Naive thymus-derived CD8-positive, alpha-beta T cell (primary cell): ENCODE measurements at regions not wholly inside any gene's neighbourhood (a gene's known extent, or its start where the extent isn't known, plus 50 kb on each side); places are given as distances from the start of the nearest gene placed in this dataset.
"Not testable (repeated sequence)": the region's sequence is repeated elsewhere in the genome, so short reads cannot be mapped to it uniquely, and the experiment has no call there.

Experiments
- ATAC-seq, 2 donors: fragments of 150-1000 bp; cut with Tn5 transposase in 1 of 2; sonication (Bioruptor Pico), chemical (Tn5 transposase) in 1 of 2; 1 replicate in 1 of 2; 2 replicates in 1 of 2; pipeline ENCODE4 v1.10.0; 2021; ENCODE audit warnings: mild to moderate bottlenecking in 2 of 2, moderate library complexity in 2 of 2
- POLR2A ChIA-PET: fragments of 350-600 bp; sonication (Branson Sonifier 250); formaldehyde crosslinking; loops from one replicate; lab custom pipeline; 2021; ENCODE audit warnings: antibody characterized with exemption; lab: Charles Lee
- DNase-seq, 10 donors: peaks; one replicate each; pipeline versions ENCODE4 v3.0.0 to v3.0.0-alpha.2; 2020 to 2022
- H3K27ac Mint-ChIP-seq, 10 donors: one replicate each; pipeline ENCODE4 v1.8.0; 2020 to 2022; ENCODE audit warnings: mild to moderate bottlenecking in 10 of 10, mixed read lengths in 10 of 10, moderate library complexity in 4 of 10, inconsistent platforms in 1 of 10
- H3K27me3 Mint-ChIP-seq, 5 donors: one replicate each; pipeline ENCODE4 v1.8.0; 2021 to 2022; ENCODE audit warnings: mixed read lengths in 5 of 5
- H3K36me3 Mint-ChIP-seq, 3 donors: one replicate each; pipeline ENCODE4 v1.8.0; 2020 to 2022; ENCODE audit warnings: mixed read lengths in 3 of 3, mild to moderate bottlenecking in 2 of 3, inconsistent platforms in 1 of 3
- H3K4me1 Mint-ChIP-seq, 4 donors: one replicate each; pipeline ENCODE4 v1.8.0; 2021 to 2022; ENCODE audit warnings: mixed read lengths in 4 of 4
- H3K4me3 Mint-ChIP-seq, 10 donors: one replicate each; pipeline ENCODE4 v1.8.0; 2020 to 2022; ENCODE audit warnings: mild to moderate bottlenecking in 10 of 10, mixed read lengths in 10 of 10, moderate library complexity in 6 of 10, inconsistent platforms in 1 of 10
- H3K9me3 Mint-ChIP-seq, 9 donors: one replicate each; pipeline ENCODE4 v1.8.0; 2020 to 2022; ENCODE audit warnings: mixed read lengths in 9 of 9, mild to moderate bottlenecking in 3 of 9, inconsistent platforms in 1 of 9, moderate library complexity in 1 of 9

DNA sequence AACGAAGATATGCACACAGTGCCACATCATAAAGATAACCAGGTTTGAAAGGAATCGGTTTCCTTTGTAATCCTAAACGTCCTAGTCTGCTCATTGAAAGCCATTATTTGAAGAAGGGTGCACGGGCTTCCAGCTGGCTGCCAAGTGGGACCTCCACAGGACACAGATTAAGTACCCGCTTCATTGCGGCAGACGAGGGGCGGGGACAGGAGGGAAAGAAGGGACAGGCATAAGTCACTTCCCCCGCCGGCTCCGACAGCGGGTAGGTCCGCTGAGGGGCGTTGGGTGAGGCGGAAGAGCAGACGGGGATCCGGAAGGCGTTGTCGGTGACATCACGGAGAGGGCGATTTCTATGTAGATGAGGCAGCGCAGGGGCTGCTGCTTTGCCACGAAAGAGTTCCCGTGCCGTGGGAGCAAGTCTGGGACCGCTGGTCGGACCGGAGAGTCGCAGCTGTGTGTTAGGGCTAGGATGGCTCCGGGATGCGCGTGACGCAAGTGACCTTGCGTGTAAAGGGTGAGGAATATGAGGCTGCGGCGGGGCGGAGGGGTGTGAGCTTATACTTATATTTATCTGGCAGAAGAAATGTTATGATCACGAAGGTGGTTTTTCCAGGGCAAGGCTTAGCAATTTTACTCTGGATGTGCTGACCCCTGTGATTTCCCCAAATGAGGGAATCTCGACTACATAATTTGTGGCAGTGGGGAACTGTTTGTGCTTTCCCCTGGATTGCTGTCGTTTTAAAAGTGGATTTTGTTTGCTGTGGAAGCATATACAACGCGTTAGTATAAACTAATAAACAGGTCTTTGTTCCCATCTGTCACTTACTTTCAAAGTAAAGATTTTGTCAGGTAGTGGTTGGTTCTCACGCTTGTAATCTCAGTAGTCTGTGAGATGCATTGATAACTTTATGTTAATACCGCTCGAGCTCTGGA, 80.7 kb downstream of the PPIAL4G start:
- H3K27ac Mint-ChIP-seq, result peak overlapping the region; percentile 96 to 100 (median 99)
- not testable (repeated sequence) for H3K27me3 Mint-ChIP-seq, H3K36me3 Mint-ChIP-seq, H3K9me3 Mint-ChIP-seq
- ATAC-seq, result peak; percentile 86 to 87
- POLR2A ChIA-PET, result interaction anchor here (1.0 to 2.0 kb wide), 6 partner anchors 14 to 120 kb away, joined by 3 to 39 read pairs (median 4); no protein-coding TSS in a partner anchor
- peak; percentile 66 to 93 (median 82) for DNase-seq
- peaks cover 18 to 52% (median 40%) of the 10 kb centered on the region in 4 donors for H3K4me1 Mint-ChIP-seq
- H3K4me3 Mint-ChIP-seq, result peak overlapping the region; percentile 84 to 100 (median 98)

DNA sequence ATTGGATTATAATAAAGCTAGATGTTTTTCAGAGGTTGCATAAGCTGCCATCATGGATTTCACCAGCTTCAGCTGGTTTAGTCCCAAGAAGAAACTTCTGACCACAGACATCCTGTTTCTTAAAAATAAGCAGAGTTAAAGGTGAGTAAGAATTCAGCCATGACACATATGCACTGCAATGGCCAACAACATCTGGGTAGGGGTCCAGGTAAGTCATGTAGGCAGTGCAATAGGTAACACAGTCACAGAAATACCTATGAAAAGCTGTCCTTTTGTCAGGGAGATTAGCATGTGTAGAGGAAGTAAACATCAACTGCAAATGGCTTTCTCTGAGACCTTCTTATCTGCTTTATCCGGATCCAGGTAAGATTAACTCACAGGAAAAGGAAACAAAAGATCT, 85.6 kb downstream of the PPIAL4G start:
- H3K36me3 Mint-ChIP-seq, H3K27me3 Mint-ChIP-seq, H3K9me3 Mint-ChIP-seq: not testable (repeated sequence)
- POLR2A ChIA-PET, result interaction anchor here (1.7 kb wide), 1 partner anchor 9 kb away, joined by 4 read pairs; no protein-coding TSS in a partner anchor
- ATAC-seq, result peak; percentile 24 to 50
- Mint-ChIP-seq H3K4me1 (peaks cover 10 to 41% (median 32%) of the 10 kb centered on the region in 4 donors), H3K4me3 (peak overlapping the region in 8 of 10 donors; percentile 26 to 72 (median 53)), H3K27ac (peak overlapping the region; percentile 34 to 95 (median 92))
- peak in 5 of 10 donors; percentile 3 to 69 (median 36) for DNase-seq

DNA sequence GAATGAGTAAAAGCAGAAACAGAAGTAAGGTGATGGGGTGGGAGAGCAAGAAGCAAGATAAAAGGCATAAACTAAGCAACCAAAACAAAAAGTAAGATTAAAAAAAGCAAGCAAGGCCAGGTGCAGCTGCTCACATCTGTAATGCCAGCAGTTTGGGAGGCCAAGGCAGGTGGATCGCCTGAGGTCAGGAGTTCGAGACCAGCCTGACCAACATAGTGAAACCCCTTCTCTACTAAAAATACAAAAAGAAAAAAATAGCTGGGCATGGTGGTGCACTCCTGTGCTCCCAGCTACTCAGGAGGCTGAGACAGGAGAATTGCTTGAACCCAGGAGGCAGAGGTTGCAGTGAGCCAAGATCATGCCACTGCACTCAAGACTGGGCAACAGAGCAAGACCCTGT, 90.6 kb downstream of the PPIAL4G start:
- not testable (repeated sequence) for DNase-seq, H3K36me3 Mint-ChIP-seq, H3K27me3 Mint-ChIP-seq, H3K9me3 Mint-ChIP-seq, ATAC-seq, H3K4me3 Mint-ChIP-seq
- POLR2A ChIA-PET, result interaction anchor here (0.7 to 1.9 kb wide), 3 partner anchors 7 to 19 kb away, joined by 3 to 5 read pairs (median 4); no protein-coding TSS in a partner anchor
- H3K4me1 Mint-ChIP-seq, result peaks cover 17 to 34% (median 31%) of the 10 kb centered on the region in 4 donors
- peak overlapping the region; percentile 28 to 90 (median 58) for H3K27ac Mint-ChIP-seq

DNA sequence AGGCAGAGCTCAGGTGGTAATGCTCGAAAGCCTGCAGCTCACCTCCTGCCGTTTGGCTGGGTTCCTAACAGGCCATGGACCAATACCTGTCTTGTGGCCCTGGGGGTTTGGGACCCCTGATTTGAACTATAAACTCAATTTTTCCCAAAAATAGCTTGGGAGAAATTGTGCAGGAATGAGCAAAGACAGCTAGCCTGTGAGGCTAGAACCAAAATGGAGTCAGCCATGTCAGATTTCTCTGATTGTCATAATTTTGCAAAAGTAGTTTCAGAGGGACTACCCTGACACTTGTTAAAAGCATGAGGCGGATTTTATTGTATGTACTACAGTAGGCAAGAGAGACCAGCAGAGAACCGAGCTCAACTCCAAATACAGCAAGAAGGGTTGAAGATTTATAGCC, 91.8 kb downstream of the PPIAL4G start:
- not testable (repeated sequence) for ATAC-seq, H3K4me3 Mint-ChIP-seq, H3K27me3 Mint-ChIP-seq, H3K27ac Mint-ChIP-seq, DNase-seq, H3K9me3 Mint-ChIP-seq, H3K36me3 Mint-ChIP-seq
- POLR2A ChIA-PET, result interaction anchor here (0.6 to 1.9 kb wide), 3 partner anchors 8 to 18 kb away, joined by 3 to 4 read pairs (median 3); no protein-coding TSS in a partner anchor
- H3K4me1 Mint-ChIP-seq, result peaks cover 23 to 37% (median 32%) of the 10 kb centered on the region in 4 donors

GRCh38 chr1:148389027-148389339, 94.1 kb downstream of the PPIAL4G start:
- Mint-ChIP-seq H3K36me3 (no peaks in the 10 kb centered on the region), H3K9me3 (peaks cover 0 to 7% (median 0%) of the 10 kb centered on the region in 9 donors), H3K27me3 (no peaks in the 10 kb centered on the region), H3K4me3 (peak overlapping the region; percentile 94 to 98 (median 95)), H3K27ac (peak overlapping the region; percentile 98 to 100 (median 100)), H3K4me1 (peaks cover 33 to 51% (median 49%) of the 10 kb centered on the region in 4 donors)
- ATAC-seq, result no peak
- POLR2A ChIA-PET, result interaction anchor here (1.0 to 5.0 kb wide), 6 partner anchors 9 to 1498 kb away, joined by 3 to 141 read pairs (median 14); a partner anchor contains a TSS
- no peak for DNase-seq

DNA sequence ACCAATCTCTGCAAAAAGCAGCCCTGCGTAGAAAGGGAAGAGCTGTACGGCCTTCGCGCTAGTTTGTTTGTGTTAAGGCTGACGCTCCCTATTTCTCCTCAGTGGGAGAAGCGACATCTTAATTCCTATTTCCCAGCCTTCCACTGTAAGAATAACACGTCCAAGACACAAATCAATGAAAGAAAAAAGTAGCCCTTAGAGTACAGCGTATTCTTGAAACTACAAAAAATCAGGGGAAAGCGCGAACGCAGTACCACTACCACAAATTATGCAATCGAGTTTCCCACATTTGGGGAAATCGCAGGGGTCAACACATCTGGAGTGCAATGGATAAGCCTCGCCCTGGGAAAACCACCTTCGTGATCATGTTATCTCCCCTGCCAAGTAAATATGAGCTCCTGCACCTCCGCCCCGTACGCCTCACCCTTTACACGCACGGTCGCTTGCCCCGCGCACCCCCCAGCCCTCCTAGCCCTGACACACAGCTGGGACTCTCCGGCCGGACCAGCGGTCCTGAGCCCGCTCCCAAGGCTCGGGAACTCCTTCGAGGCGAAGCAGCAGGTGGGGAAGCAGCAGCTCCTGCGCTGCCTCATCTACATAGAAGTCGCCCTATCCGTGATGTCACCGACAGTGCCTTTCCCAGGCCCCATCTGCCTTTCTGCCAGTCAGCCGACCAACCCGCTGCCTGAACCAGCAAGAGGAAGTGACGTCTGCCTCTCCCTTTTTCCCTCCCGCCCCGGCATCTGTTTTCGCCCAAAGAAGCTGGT, 94.7 kb downstream of the PPIAL4G start:
- H3K27ac Mint-ChIP-seq, result peak overlapping the region; percentile 98 to 100 (median 100)
- peaks cover 0 to 7% (median 0%) of the 10 kb centered on the region in 9 donors for H3K9me3 Mint-ChIP-seq
- H3K4me3 Mint-ChIP-seq, result peak overlapping the region; percentile 94 to 98 (median 95)
- no peaks in the 10 kb centered on the region for H3K27me3 Mint-ChIP-seq
- no peaks in the 10 kb centered on the region for H3K36me3 Mint-ChIP-seq
- POLR2A ChIA-PET, result interaction anchor here (0.6 to 5.0 kb wide), 7 partner anchors 9 to 1499 kb away, joined by 3 to 141 read pairs (median 10); a partner anchor contains a TSS
- DNase-seq (peak; percentile 65 to 94 (median 84)), ATAC-seq (peak; percentile 92)
- peaks cover 33 to 51% (median 48%) of the 10 kb centered on the region in 4 donors for H3K4me1 Mint-ChIP-seq

- POLR2A ChIA-PET, result interaction anchor here (0.6 to 5.0 kb wide), 7 partner anchors 8 to 1499 kb away, joined by 3 to 141 read pairs (median 10); a partner anchor contains a TSS
- not testable (repeated sequence) for H3K36me3 Mint-ChIP-seq, H3K27me3 Mint-ChIP-seq, ATAC-seq, H3K9me3 Mint-ChIP-seq
- H3K4me3 Mint-ChIP-seq, result peak overlapping the region; percentile 94 to 98 (median 95)
- peak overlapping the region; percentile 98 to 100 (median 100) for H3K27ac Mint-ChIP-seq
- H3K4me1 Mint-ChIP-seq, result peaks cover 33 to 54% (median 50%) of the 10 kb centered on the region in 4 donors
- DNase-seq, result peak in 1 of 10 donors; percentile 5
Measured at GRCh38 chr1:148387949-148388259, 95.2 kb downstream of the PPIAL4G start.

DNA sequence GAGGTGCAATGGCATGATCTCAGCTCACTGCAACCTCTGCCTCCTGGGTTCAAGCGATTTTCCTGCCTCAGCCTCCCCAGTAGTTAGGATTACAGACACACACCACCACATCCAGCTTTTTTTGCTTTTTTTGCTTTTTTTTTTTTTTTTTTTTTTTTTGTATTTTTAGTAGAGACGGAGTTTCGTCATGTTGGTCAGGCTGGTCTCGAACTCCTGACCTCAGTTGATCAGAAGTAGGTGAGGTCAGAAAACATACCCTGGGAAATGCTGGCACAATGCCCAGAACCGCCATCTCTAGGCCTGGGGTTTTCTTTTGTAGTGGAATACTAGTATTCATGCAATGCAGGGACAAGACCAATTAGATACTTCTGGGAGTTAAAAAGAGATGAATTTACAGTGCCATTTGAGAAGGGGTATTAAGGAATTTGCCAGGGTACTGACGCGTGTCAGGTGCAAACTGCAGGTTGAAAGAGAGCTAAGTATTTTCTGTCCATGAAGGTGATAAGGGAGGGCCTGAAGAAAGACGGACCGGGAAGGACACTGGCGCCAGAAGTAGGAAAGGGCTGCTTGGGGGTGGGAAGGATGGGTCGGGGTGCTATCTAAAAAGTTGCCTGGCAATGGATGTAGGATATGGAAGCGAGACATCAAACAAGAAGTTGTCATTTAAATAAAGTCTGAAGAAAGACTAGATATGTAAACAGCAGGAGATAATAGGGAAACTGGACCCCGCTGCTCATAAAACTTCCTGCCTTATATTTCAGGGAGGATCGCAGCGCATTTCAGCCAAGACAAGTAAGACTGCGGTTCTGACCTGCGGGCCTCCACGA, 95.8 kb downstream of the PPIAL4G start:
- not testable (repeated sequence) for H3K36me3 Mint-ChIP-seq, ATAC-seq, H3K27me3 Mint-ChIP-seq, H3K9me3 Mint-ChIP-seq, DNase-seq
- H3K4me1 Mint-ChIP-seq, result peaks cover 32 to 56% (median 51%) of the 10 kb centered on the region in 4 donors
- POLR2A ChIA-PET, result interaction anchor here (0.6 to 5.0 kb wide), 4 partner anchors 8 to 15 kb away, joined by 4 to 141 read pairs (median 18); no protein-coding TSS in a partner anchor
- peak overlapping the region; percentile 98 to 100 (median 100) for H3K27ac Mint-ChIP-seq
- peak overlapping the region; percentile 94 to 98 (median 95) for H3K4me3 Mint-ChIP-seq

DNA sequence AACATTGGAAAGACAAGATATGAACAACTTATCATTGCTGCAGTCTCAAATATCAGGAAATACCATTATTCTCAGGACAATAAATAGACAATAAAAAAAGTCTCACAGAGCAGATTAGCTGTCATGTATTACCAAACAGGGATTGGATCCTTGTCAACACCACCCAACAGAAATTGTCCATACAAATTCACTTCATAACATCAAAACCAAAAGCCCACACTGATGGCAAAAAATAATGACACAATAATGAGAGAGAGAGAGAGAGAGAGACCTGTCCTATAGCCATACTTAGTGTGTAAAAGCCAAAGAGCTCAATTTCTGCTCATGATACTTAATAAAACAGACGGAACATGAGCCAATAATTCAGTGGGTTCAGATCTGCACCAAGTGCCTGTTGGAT, 96.5 kb downstream of the PPIAL4G start:
- Mint-ChIP-seq H3K9me3 (peaks cover 0 to 7% (median 0%) of the 10 kb centered on the region in 9 donors), H3K27me3 (no peaks in the 10 kb centered on the region), H3K27ac (peak overlapping the region; percentile 74 to 100 (median 100)), H3K4me3 (peak overlapping the region in 6 of 10 donors; percentile 8 to 95 (median 16)), H3K4me1 (peaks cover 30 to 51% (median 50%) of the 10 kb centered on the region in 4 donors), H3K36me3 (no peaks in the 10 kb centered on the region)
- no peak for DNase-seq
- ATAC-seq, result no peak
- POLR2A ChIA-PET, result interaction anchor here (5.0 kb wide), 1 partner anchor 12 kb away, joined by 141 read pairs; no protein-coding TSS in a partner anchor

DNA sequence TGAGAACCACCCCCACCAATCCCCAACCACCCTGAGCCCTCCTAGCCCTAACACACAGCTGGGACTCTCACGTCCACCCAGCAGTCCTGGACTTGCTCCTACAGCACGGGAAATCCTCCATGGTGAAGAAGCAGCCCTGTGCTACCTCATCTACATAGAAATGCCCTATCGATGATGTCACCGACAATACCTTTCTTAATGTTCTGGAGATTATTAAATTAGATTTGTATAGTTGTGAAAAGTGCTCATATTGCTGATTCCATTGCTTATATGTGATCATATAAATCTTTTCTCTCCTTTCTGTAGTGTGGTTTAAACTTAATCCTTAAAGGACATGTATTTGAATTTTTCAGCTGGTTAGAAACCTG, 97.1 kb downstream of the PPIAL4G start:
- Mint-ChIP-seq H3K4me1 (peaks cover 30 to 51% (median 50%) of the 10 kb centered on the region in 4 donors), H3K27ac (peak overlapping the region; percentile 41 to 100 (median 95))
- not testable (repeated sequence) for H3K9me3 Mint-ChIP-seq, H3K36me3 Mint-ChIP-seq, H3K27me3 Mint-ChIP-seq, ATAC-seq, H3K4me3 Mint-ChIP-seq, DNase-seq
- POLR2A ChIA-PET, result interaction anchor here (5.0 kb wide), 1 partner anchor 12 kb away, joined by 141 read pairs; no protein-coding TSS in a partner anchor

- no peaks in the 10 kb centered on the region for H3K27me3 Mint-ChIP-seq
- peaks cover 30 to 51% (median 50%) of the 10 kb centered on the region in 4 donors for H3K4me1 Mint-ChIP-seq
- H3K4me3 Mint-ChIP-seq, result peak overlapping the region in 1 of 10 donors; percentile 2
- H3K9me3 Mint-ChIP-seq, result peaks cover 0 to 7% (median 0%) of the 10 kb centered on the region in 9 donors
- peak overlapping the region; percentile 60 to 100 (median 95) for H3K27ac Mint-ChIP-seq
- ATAC-seq, result no peak
- DNase-seq, result no peak
- H3K36me3 Mint-ChIP-seq, result no peaks in the 10 kb centered on the region
- POLR2A ChIA-PET, result interaction anchor here (0.6 to 5.0 kb wide), 2 partner anchors 8 to 11 kb away, joined by 5 to 141 read pairs; no protein-coding TSS in a partner anchor
Measured at GRCh38 chr1:148385371-148386030, 97.6 kb downstream of the PPIAL4G start.
